B cell (primary cell): ENCODE measurements at regions not wholly inside any gene's neighbourhood (a gene's known extent, or its start where the extent isn't known, plus 50 kb on each side); places are given as distances from the start of the nearest gene placed in this dataset.

Source experiments
- CTCF ChIP-seq: fragments of 200-600 bp; IDR thresholded peaks from one replicate; pipeline ENCODE4 v1.8.0; 2022; ENCODE audit warnings: antibody characterized with exemption, mild to moderate bottlenecking
- EZH2 ChIP-seq: IDR thresholded peaks from 2 replicates; pipeline ENCODE4 v1.6.1; 2012; ENCODE audit warnings: borderline replicate concordance, low read depth, mild to moderate bottlenecking, moderate library complexity, low read length; ENCODE audit not compliant: insufficient read depth, poor library complexity, severe bottlenecking

- TF ChIP-seq CTCF = no peak
- TF ChIP-seq EZH2 = no peak
Observed at GRCh38 chr5:117812861-117813260, 1175.5 kb downstream of the DTWD2 start.
